GM23338 (cell line): ENCODE measurements at regions not wholly inside any gene's neighbourhood (a gene's known extent, or its start where the extent isn't known, plus 50 kb on each side); places are given as distances from the start of the nearest gene placed in this dataset.

ENCODE experiments used
- CREB1 ChIP-seq: fragments of 250-450 bp; sonication (Bioruptor Pico); IDR thresholded peaks from 2 replicates; pipeline ENCODE4 v1.5.0; 2020; ENCODE audit warnings: low read depth, mild to moderate bottlenecking, moderate library complexity
- EZH2 ChIP-seq: fragments of 200-600 bp; sonication (generic); IDR thresholded peaks from one replicate; pipeline ENCODE4 v1.8.0; 2017; ENCODE audit warnings: antibody characterized with exemption, mild to moderate bottlenecking, low read depth; ENCODE audit not compliant: unreplicated experiment
- EZH2phosphoT487 ChIP-seq: fragments of 200-600 bp; sonication (generic); IDR thresholded peaks from one replicate; pipeline ENCODE4 v1.8.1; 2018; ENCODE audit warnings: antibody characterized with exemption; ENCODE audit not compliant: unreplicated experiment
- JUNB ChIP-seq: IDR thresholded peaks from one replicate; pipeline ENCODE4 v1.6.1; 2016; ENCODE audit warnings: antibody characterized with exemption; ENCODE audit not compliant: unreplicated experiment
- NANOG ChIP-seq: IDR thresholded peaks from 2 replicates; pipeline ENCODE4 v1.6.1; 2016; ENCODE audit warnings: antibody characterized with exemption, borderline replicate concordance
- POLR2AphosphoS5 ChIP-seq: IDR thresholded peaks from 2 replicates; pipeline ENCODE4 v1.6.1; 2016; ENCODE audit warnings: antibody characterized with exemption, low read depth
- ZNF331 ChIP-seq: fragments of 250-450 bp; sonication (Bioruptor Pico); IDR thresholded peaks from 2 replicates; pipeline ENCODE4 v1.5.0; 2020; ENCODE audit warnings: low read depth, mild to moderate bottlenecking, moderate library complexity
- TF ChIP-seq, protein P1 (sequence below), 2 experiments: fragments of 200-600 bp in 1 of 2; sonication (generic) in 1 of 2; conservative IDR thresholded peaks; 2 replicates each; pipeline versions ENCODE4 v1.5.1 to v1.6.1; 2016 to 2017; ENCODE audit warnings: antibody characterized with exemption in 2 of 2, low read depth in 2 of 2, mild to moderate bottlenecking in 2 of 2, moderate library complexity in 1 of 2
- TF ChIP-seq, protein P2 (sequence below): IDR thresholded peaks from one replicate; pipeline ENCODE4 v1.6.1; 2018; ENCODE audit warnings: antibody characterized with exemption; ENCODE audit not compliant: unreplicated experiment
- TF ChIP-seq, protein P3 (sequence below): IDR thresholded peaks from 2 replicates; pipeline ENCODE4 v1.6.1; 2016; ENCODE audit warnings: antibody characterized with exemption

DNA sequence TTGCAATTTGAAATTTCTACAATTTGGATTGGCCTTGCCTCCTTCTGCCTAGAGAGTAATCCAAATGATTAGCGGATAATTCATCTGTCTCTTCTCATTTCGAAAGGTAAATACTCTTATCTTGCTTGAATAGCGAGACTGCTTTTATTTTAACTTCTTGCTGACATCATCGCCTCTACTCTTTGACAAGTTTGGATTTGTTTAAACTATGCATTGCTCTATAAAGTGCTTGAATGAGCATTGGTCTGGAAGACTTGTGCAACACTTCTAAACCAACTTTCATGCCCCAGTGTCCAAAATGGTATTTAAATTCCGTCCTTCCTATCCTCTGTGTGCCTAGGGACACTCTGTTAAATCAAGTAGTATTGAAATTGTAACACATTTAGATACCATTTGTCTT is 384.1 kb upstream of the SLC35B3 start:
- TF ChIP-seq, protein P1, sequence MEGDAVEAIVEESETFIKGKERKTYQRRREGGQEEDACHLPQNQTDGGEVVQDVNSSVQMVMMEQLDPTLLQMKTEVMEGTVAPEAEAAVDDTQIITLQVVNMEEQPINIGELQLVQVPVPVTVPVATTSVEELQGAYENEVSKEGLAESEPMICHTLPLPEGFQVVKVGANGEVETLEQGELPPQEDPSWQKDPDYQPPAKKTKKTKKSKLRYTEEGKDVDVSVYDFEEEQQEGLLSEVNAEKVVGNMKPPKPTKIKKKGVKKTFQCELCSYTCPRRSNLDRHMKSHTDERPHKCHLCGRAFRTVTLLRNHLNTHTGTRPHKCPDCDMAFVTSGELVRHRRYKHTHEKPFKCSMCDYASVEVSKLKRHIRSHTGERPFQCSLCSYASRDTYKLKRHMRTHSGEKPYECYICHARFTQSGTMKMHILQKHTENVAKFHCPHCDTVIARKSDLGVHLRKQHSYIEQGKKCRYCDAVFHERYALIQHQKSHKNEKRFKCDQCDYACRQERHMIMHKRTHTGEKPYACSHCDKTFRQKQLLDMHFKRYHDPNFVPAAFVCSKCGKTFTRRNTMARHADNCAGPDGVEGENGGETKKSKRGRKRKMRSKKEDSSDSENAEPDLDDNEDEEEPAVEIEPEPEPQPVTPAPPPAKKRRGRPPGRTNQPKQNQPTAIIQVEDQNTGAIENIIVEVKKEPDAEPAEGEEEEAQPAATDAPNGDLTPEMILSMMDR (conservative IDR thresholded peaks at IDR 0.05; ENCODE audit: low read depth in 2 of 2) = no peak
- TF ChIP-seq EZH2 (no peak), EZH2phosphoT487 (no peak), POLR2AphosphoS5 (no peak), JUNB (no peak), ZNF331 (CRISPR knock-in tag) (no peak), CREB1 (CRISPR knock-in tag) (no peak), NANOG (no peak)
- TF ChIP-seq, protein P2, sequence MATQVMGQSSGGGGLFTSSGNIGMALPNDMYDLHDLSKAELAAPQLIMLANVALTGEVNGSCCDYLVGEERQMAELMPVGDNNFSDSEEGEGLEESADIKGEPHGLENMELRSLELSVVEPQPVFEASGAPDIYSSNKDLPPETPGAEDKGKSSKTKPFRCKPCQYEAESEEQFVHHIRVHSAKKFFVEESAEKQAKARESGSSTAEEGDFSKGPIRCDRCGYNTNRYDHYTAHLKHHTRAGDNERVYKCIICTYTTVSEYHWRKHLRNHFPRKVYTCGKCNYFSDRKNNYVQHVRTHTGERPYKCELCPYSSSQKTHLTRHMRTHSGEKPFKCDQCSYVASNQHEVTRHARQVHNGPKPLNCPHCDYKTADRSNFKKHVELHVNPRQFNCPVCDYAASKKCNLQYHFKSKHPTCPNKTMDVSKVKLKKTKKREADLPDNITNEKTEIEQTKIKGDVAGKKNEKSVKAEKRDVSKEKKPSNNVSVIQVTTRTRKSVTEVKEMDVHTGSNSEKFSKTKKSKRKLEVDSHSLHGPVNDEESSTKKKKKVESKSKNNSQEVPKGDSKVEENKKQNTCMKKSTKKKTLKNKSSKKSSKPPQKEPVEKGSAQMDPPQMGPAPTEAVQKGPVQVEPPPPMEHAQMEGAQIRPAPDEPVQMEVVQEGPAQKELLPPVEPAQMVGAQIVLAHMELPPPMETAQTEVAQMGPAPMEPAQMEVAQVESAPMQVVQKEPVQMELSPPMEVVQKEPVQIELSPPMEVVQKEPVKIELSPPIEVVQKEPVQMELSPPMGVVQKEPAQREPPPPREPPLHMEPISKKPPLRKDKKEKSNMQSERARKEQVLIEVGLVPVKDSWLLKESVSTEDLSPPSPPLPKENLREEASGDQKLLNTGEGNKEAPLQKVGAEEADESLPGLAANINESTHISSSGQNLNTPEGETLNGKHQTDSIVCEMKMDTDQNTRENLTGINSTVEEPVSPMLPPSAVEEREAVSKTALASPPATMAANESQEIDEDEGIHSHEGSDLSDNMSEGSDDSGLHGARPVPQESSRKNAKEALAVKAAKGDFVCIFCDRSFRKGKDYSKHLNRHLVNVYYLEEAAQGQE = no peak
- TF ChIP-seq, protein P3, sequence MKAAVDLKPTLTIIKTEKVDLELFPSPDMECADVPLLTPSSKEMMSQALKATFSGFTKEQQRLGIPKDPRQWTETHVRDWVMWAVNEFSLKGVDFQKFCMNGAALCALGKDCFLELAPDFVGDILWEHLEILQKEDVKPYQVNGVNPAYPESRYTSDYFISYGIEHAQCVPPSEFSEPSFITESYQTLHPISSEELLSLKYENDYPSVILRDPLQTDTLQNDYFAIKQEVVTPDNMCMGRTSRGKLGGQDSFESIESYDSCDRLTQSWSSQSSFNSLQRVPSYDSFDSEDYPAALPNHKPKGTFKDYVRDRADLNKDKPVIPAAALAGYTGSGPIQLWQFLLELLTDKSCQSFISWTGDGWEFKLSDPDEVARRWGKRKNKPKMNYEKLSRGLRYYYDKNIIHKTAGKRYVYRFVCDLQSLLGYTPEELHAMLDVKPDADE = no peak
